ENCODE measurements at regions not wholly inside any gene's neighbourhood (a gene's known extent, or its start where the extent isn't known, plus 50 kb on each side); places are given as distances from the start of the nearest gene placed in this dataset.
"Not testable (repeated sequence)": the region's sequence is repeated elsewhere in the genome, so short reads cannot be mapped to it uniquely, and the experiment has no call there.

GRCh38 chr15:32342772-32343199 is 60.3 kb downstream of the GOLGA8K start:
- TF ChIP-seq SPI1, POLR2AphosphoS5, TAF1 (IDR thresholded peaks at IDR 0.05; ENCODE audit: low read depth, low read length): not testable (repeated sequence)
